H1 (cell line): ENCODE measurements at regions not wholly inside any gene's neighbourhood (a gene's known extent, or its start where the extent isn't known, plus 50 kb on each side); places are given as distances from the start of the nearest gene placed in this dataset.

Experiments
- CTCF ChIA-PET: fragments of 300-600 bp; sonication (Branson Sonifier 250); formaldehyde crosslinking; loops from one replicate; lab custom pipeline; 2021; ENCODE audit not compliant: partially characterized antibody; lab: Charles Lee
- POLR2A ChIA-PET: fragments of 300-600 bp; sonication (Branson Sonifier 250); formaldehyde crosslinking; loops from one replicate; lab custom pipeline; 2021; ENCODE audit warnings: inconsistent platforms; ENCODE audit not compliant: partially characterized antibody; lab: Charles Lee
- DNase-seq, 2 experiments: peaks; one replicate each; pipeline versions ENCODE4 v3.0.0 to v3.0.0-alpha.2; 2010 to 2022; ENCODE audit warnings: low spot score in 2 of 2, low read depth in 1 of 2, mixed read lengths in 1 of 2
- FAIRE-seq: peaks from 2 replicates; lab custom pipeline; 2011; peaks lifted over from hg19 to GRCh38; lab: Jason Lieb, UNC
- H2AFZ ChIP-seq: 2 replicates; pipeline ENCODE4 v1.8.1; 2012; ENCODE audit warnings: low read length, inconsistent platforms
- H2AK5ac ChIP-seq: 2 replicates; pipeline ENCODE4 v1.6.1; 2013; ENCODE audit warnings: low read depth, low read length
- H2BK120ac ChIP-seq: replicated peaks from 2 replicates; pipeline ENCODE3; 2013; ENCODE audit warnings: low read depth, low read length, inconsistent platforms
- H2BK12ac ChIP-seq: 2 replicates; pipeline ENCODE4 v1.6.1; 2013; ENCODE audit warnings: low read depth, low read length
- H2BK15ac ChIP-seq: 2 replicates; pipeline ENCODE4 v1.6.1; 2013; ENCODE audit warnings: low read length
- H2BK20ac ChIP-seq: 2 replicates; pipeline ENCODE4 v1.6.1; 2013; ENCODE audit warnings: low read length
- H2BK5ac ChIP-seq: 2 replicates; pipeline ENCODE4 v1.6.1; 2013; ENCODE audit warnings: low read depth, low read length
- H3K14ac ChIP-seq: 2 replicates; pipeline ENCODE4 v1.6.1; 2013; ENCODE audit warnings: inconsistent platforms; ENCODE audit not compliant: insufficient read length
- H3K18ac ChIP-seq: 2 replicates; pipeline ENCODE4 v1.6.1; 2013; ENCODE audit warnings: low read length; ENCODE audit errors: extremely low read depth
- H3K23ac ChIP-seq: 2 replicates; pipeline ENCODE4 v1.6.1; 2013; ENCODE audit warnings: inconsistent platforms; ENCODE audit not compliant: insufficient read length
- H3K23me2 ChIP-seq: 2 replicates; pipeline ENCODE4 v1.6.1; 2013; ENCODE audit warnings: low read depth, low read length
- H3K27ac ChIP-seq: 2 replicates; pipeline ENCODE4 v1.6.1; 2011; ENCODE audit warnings: low read depth, low read length, inconsistent platforms
- H3K27me3 ChIP-seq, 4 experiments: replicated peaks in 1 of 4; 1 replicate in 1 of 4; 2 replicates in 3 of 4; pipeline versions ENCODE4 v1.6.1 to v1.8.1; 2011 to 2013; ENCODE audit warnings: low read length in 3 of 4, mild to moderate bottlenecking in 3 of 4, inconsistent platforms in 2 of 4, mixed read lengths in 2 of 4, moderate library complexity in 1 of 4; ENCODE audit not compliant: control insufficient read depth in 3 of 4, insufficient read depth in 3 of 4; ENCODE audit errors: extremely low read depth in 1 of 4
- H3K36me3 ChIP-seq, 4 experiments: 2 replicates each; pipeline versions ENCODE4 v1.6.1 to v1.8.1; 2011 to 2013; ENCODE audit warnings: mild to moderate bottlenecking in 4 of 4, low read length in 3 of 4, moderate library complexity in 2 of 4, control low read depth in 1 of 4, inconsistent platforms in 1 of 4; ENCODE audit not compliant: insufficient read depth in 4 of 4, control insufficient read depth in 2 of 4
- H3K4ac ChIP-seq: replicated peaks from 2 replicates; pipeline ENCODE3; 2013; ENCODE audit warnings: low read length, low read depth, mixed read lengths, inconsistent platforms; ENCODE audit not compliant: insufficient read length
- H3K4me1 ChIP-seq, 4 experiments: replicated peaks in 1 of 4; 1 replicate in 1 of 4; 2 replicates in 3 of 4; pipeline versions ENCODE4 v1.6.1 to v1.8.1; 2011 to 2013; ENCODE audit warnings: low read length in 3 of 4, inconsistent platforms in 2 of 4, mixed read lengths in 1 of 4; ENCODE audit not compliant: insufficient read depth in 4 of 4, control insufficient read depth in 3 of 4
- H3K4me2 ChIP-seq, 2 experiments: 2 replicates each; pipeline versions ENCODE4 v1.6.1 to v1.8.1; 2011 to 2013; ENCODE audit warnings: low read depth in 2 of 2, low read length in 2 of 2, control low read depth in 1 of 2, inconsistent platforms in 1 of 2, mild to moderate bottlenecking in 1 of 2; ENCODE audit not compliant: insufficient read depth in 1 of 2
- H3K4me3 ChIP-seq, 4 experiments: fragments of 200-600, 300-600 bp in 1 of 4; sonication (generic), shearing (Covaris generic), sonication (Bioruptor Twin) in 1 of 4; 2 replicates each; pipeline versions ENCODE4 v1.5.1 to v1.8.1; 2011 to 2016; ENCODE audit warnings: low read length in 4 of 4, low read depth in 3 of 4, control low read depth in 2 of 4, inconsistent platforms in 2 of 4, mild to moderate bottlenecking in 2 of 4, mixed read lengths in 1 of 4, moderate library complexity in 1 of 4; ENCODE audit not compliant: insufficient read depth in 2 of 4; ENCODE audit errors: extremely low read depth in 1 of 4
- H3K56ac ChIP-seq: replicated peaks from 2 replicates; pipeline ENCODE3; 2013; ENCODE audit warnings: low read depth, mild to moderate bottlenecking, mixed read lengths, low read length, inconsistent platforms; ENCODE audit not compliant: insufficient read length
- H3K79me1 ChIP-seq: 2 replicates; pipeline ENCODE4 v1.6.1; 2013; ENCODE audit warnings: low read depth, low read length, control low read depth
- H3K79me2 ChIP-seq, 2 experiments: 2 replicates each; pipeline versions ENCODE4 v1.6.1 to v1.8.1; 2012 to 2013; ENCODE audit warnings: low read length in 2 of 2, mild to moderate bottlenecking in 2 of 2, inconsistent platforms in 1 of 2; ENCODE audit not compliant: insufficient read depth in 2 of 2, control insufficient read depth in 1 of 2
- H3K9ac ChIP-seq, 4 experiments: replicated peaks in 1 of 4; 1 replicate in 1 of 4; 2 replicates in 3 of 4; pipeline versions ENCODE4 v1.6.1 to v1.8.1; 2011 to 2013; ENCODE audit warnings: low read depth in 3 of 4, low read length in 3 of 4, control low read depth in 2 of 4, mild to moderate bottlenecking in 2 of 4, moderate library complexity in 2 of 4, inconsistent platforms in 1 of 4; ENCODE audit errors: extremely low read depth in 1 of 4
- H3K9me3 ChIP-seq, 2 experiments: 2 replicates each; pipeline versions ENCODE4 v1.6.1 to v1.8.1; 2012 to 2013; ENCODE audit warnings: mild to moderate bottlenecking in 2 of 2, moderate library complexity in 2 of 2, control low read depth in 1 of 2, inconsistent platforms in 1 of 2, low read depth in 1 of 2, low read length in 1 of 2, mixed read lengths in 1 of 2; ENCODE audit not compliant: insufficient read depth in 2 of 2
- H4K20me1 ChIP-seq, 2 experiments: replicated peaks in 1 of 2; 2 replicates each; pipeline versions ENCODE3 to v1.8.1; 2011 to 2013; ENCODE audit warnings: inconsistent platforms in 2 of 2, low read length in 2 of 2, mild to moderate bottlenecking in 1 of 2; ENCODE audit not compliant: insufficient read depth in 2 of 2, control insufficient read depth in 1 of 2
- H4K5ac ChIP-seq: 2 replicates; pipeline ENCODE4 v1.6.1; 2013; ENCODE audit warnings: low read length, low read depth, mixed read lengths, inconsistent platforms; ENCODE audit not compliant: insufficient read length
- H4K8ac ChIP-seq: 2 replicates; pipeline ENCODE4 v1.8.0; 2013; ENCODE audit warnings: mild to moderate bottlenecking, moderate library complexity, low read length, inconsistent platforms; ENCODE audit not compliant: insufficient read depth; ENCODE audit errors: extremely low read depth
- H4K91ac ChIP-seq: replicated peaks from 2 replicates; pipeline ENCODE3; 2013; ENCODE audit warnings: low read length, mixed read lengths, inconsistent platforms; ENCODE audit not compliant: insufficient read length
- BACH1 ChIP-seq: IDR thresholded peaks from 2 replicates; pipeline ENCODE4 v1.6.1; 2012; ENCODE audit warnings: low read length, improper control_type of control experiment
- CEBPB ChIP-seq: IDR thresholded peaks from 2 replicates; pipeline ENCODE4 v1.6.1; 2012; ENCODE audit warnings: low read depth, low read length
- CTBP2 ChIP-seq: IDR thresholded peaks from 2 replicates; pipeline ENCODE4 v1.7.0; 2011; ENCODE audit warnings: borderline replicate concordance, mild to moderate bottlenecking, moderate library complexity, mixed read lengths, low read length; ENCODE audit not compliant: insufficient read depth, insufficient read length
- GABPA ChIP-seq: IDR thresholded peaks from 2 replicates; pipeline ENCODE4 v1.6.1; 2011; ENCODE audit warnings: mild to moderate bottlenecking, low read length, moderate library complexity, borderline replicate concordance; ENCODE audit not compliant: insufficient read depth
- GTF2F1 ChIP-seq: IDR thresholded peaks from 2 replicates; pipeline ENCODE4 v1.6.1; 2012; ENCODE audit warnings: low read depth, low read length, improper control_type of control experiment, borderline replicate concordance
- HDAC2 ChIP-seq, 2 experiments: fragments of 300-600 bp in 1 of 2; sonication (generic) in 1 of 2; IDR thresholded peaks; 2 replicates each; pipeline ENCODE4 v1.6.1; 2011 to 2012; ENCODE audit warnings: low read depth in 2 of 2, low read length in 2 of 2, mild to moderate bottlenecking in 2 of 2, moderate library complexity in 2 of 2, borderline replicate concordance in 1 of 2, inconsistent platforms in 1 of 2
- KDM5A ChIP-seq: fragments of 200-600 bp; IDR thresholded peaks from 2 replicates; pipeline ENCODE4 v1.7.1; 2012; ENCODE audit warnings: mild to moderate bottlenecking, low read length, inconsistent platforms, mixed read lengths
- MAFK ChIP-seq: IDR thresholded peaks from 2 replicates; pipeline ENCODE4 v1.6.1; 2012; ENCODE audit warnings: low read depth, mild to moderate bottlenecking, improper control_type of control experiment, low read length
- SIX5 ChIP-seq: IDR thresholded peaks from 2 replicates; pipeline ENCODE4 v1.6.1; 2011; ENCODE audit warnings: mild to moderate bottlenecking, low read depth, low read length
- TAF7 ChIP-seq: optimal IDR thresholded peaks from 2 replicates; pipeline ENCODE3; 2011; ENCODE audit warnings: low read depth, mild to moderate bottlenecking, inconsistent platforms, low read length, moderate library complexity, borderline replicate concordance
- USF2 ChIP-seq: IDR thresholded peaks from 2 replicates; pipeline ENCODE4 v1.6.1; 2011; ENCODE audit warnings: low read length, improper control_type of control experiment
- YY1 ChIP-seq: IDR thresholded peaks from 2 replicates; pipeline ENCODE4 v1.6.1; 2011; ENCODE audit warnings: low read depth, mild to moderate bottlenecking, low read length
- WGBS, 2 experiments: shearing (Covaris generic) in 1 of 2; methylation state at CpG; one replicate each; pipeline versions ENCODE4 v1.1.6 to v1.1.7; 2013 to 2015; ENCODE audit warnings: low lambda C conversion rate in 2 of 2, mixed read lengths in 2 of 2, inconsistent platforms in 1 of 2, low coverage in 1 of 2, missing lambda C conversion rate in 1 of 2; ENCODE audit not compliant: insufficient replicate concordance in 2 of 2, insufficient coverage in 1 of 2, insufficient read length in 1 of 2; ENCODE audit errors: extremely low coverage in 1 of 2, missing lambda C conversion rate in 1 of 2; 5-methylcytosine and 5-hydroxymethylcytosine counted together

GRCh38 chr15:96551196-96551595 lies 220.7 kb downstream of the NR2F2 start:
- H3K27me3 ChIP-seq: no peaks in the 10 kb centered on the region
- DNase-seq (no peak), FAIRE-seq (no peak)
- no peak overlapping the region for H2AFZ ChIP-seq
- H3K9ac ChIP-seq: no peak overlapping the region
- no peak overlapping the region for H3K4ac ChIP-seq
- H3K14ac ChIP-seq: no peak overlapping the region
- H2AK5ac ChIP-seq: no peak overlapping the region
- H3K4me2 ChIP-seq: no peak overlapping the region
- H3K9me3 ChIP-seq: no peaks in the 10 kb centered on the region
- no peak overlapping the region for H3K23ac ChIP-seq
- no peak overlapping the region for H3K4me3 ChIP-seq
- H2BK12ac ChIP-seq: no peak overlapping the region
- H4K91ac ChIP-seq: no peak overlapping the region
- H3K27ac ChIP-seq: no peak overlapping the region
- H3K36me3 ChIP-seq: no peaks in the 10 kb centered on the region
- H3K79me1 ChIP-seq: no peaks in the 10 kb centered on the region
- H2BK20ac ChIP-seq: no peak overlapping the region
- H3K23me2 ChIP-seq: no peaks in the 10 kb centered on the region; the same call in 1 of the 2 replicates
- ChIA-PET POLR2A (no interaction called here), CTCF (interaction anchor here (1.7 to 2.0 kb wide), 2 partner anchors 9 to 59 kb away, joined by 4 to 6 read pairs; no protein-coding TSS in a partner anchor)
- H3K4me1 ChIP-seq: no peaks in the 10 kb centered on the region
- H3K79me2 ChIP-seq: no peaks in the 10 kb centered on the region
- H4K5ac ChIP-seq: no peak overlapping the region
- H3K56ac ChIP-seq: no peak overlapping the region
- no peak overlapping the region for H2BK5ac ChIP-seq
- H2BK15ac ChIP-seq: no peak overlapping the region
- H4K8ac ChIP-seq: no peak overlapping the region
- H2BK120ac ChIP-seq: no peak overlapping the region
- no peak for TF ChIP-seq CTBP2
- no peak for TF ChIP-seq GTF2F1
- TF ChIP-seq YY1: no peak
- TF ChIP-seq HDAC2 (IDR thresholded peaks at IDR 0.05; ENCODE audit: borderline replicate concordance in 1 of 2, low read depth in 2 of 2, low read length in 2 of 2): no peak
- TF ChIP-seq SIX5: no peak
- no peak for TF ChIP-seq CEBPB
- TF ChIP-seq TAF7: no peak
- no peak for TF ChIP-seq BACH1
- TF ChIP-seq USF2: no peak
- TF ChIP-seq KDM5A: no peak
- no peak for TF ChIP-seq MAFK
- no peak for TF ChIP-seq GABPA
- H4K20me1 ChIP-seq: no peaks in the 10 kb centered on the region
- 94% methylated on average over 4 of the region's 4 CpGs; no CpG with 5 or more reads in 1 of the 2 experiments for WGBS, 2 experiments
- H3K18ac ChIP-seq: no peak overlapping the region
